ENCODE measurements at regions not wholly inside any gene's neighbourhood (a gene's known extent, or its start where the extent isn't known, plus 50 kb on each side); places are given as distances from the start of the nearest gene placed in this dataset.

DNA sequence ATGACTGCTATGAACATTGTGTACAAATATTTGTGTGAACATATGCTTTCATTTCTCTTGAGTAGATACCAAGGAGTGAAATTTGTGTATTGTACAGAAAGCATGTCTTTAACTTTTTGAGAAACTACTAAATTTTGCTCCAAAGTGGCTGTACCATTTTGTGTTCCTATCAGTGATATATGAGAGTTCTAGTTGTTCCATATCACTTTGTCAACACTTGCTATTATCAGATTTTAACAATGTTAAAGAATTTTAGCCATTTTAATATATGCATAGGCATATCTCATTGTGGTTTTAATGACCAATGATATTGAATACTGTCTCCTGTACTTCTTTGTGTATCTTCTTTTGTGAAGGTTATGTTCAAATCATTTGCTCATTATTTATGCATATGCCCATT is 142.9 kb upstream of the NR3C1 start:
- H2BK120ac ChIP-seq (ENCODE audit: low read depth, low read length, poor library complexity, severe bottlenecking) = no peak overlapping the region
- H2BK15ac ChIP-seq (ENCODE audit: low read depth, low read length) = no peak overlapping the region
- no peaks in the 10 kb centered on the region for H3K4me1 ChIP-seq (ENCODE audit: insufficient read depth, low read length)
- TF ChIP-seq CTCF (conservative IDR thresholded peaks at IDR 0.05) = no peak
- no peaks in the 10 kb centered on the region for H4K20me1 ChIP-seq (ENCODE audit: control insufficient read depth, insufficient read depth, insufficient read length)
- no peaks in the 10 kb centered on the region for H3K9me3 ChIP-seq (ENCODE audit: control insufficient read depth, low read depth, low read length)
- peaks cover 17 to 18% of the 10 kb centered on the region in 2 experiments for H3K4me1 Mint-ChIP-seq
- H3K27me3 ChIP-seq (ENCODE audit: insufficient read depth, low read length) = no peaks in the 10 kb centered on the region
- no peak overlapping the region for H3K27ac ChIP-seq (ENCODE audit: insufficient read length, low read depth, low read length)
- no peaks in the 10 kb centered on the region for H3K79me2 ChIP-seq (ENCODE audit: insufficient read depth, low read length)
- H2BK20ac ChIP-seq (ENCODE audit: low read depth, low read length, poor library complexity, severe bottlenecking) = no peak overlapping the region
- H3K4ac ChIP-seq (ENCODE audit: low read depth, low read length) = no peak overlapping the region
- peaks cover 5 to 6% of the 10 kb centered on the region in 2 experiments; a peak in 3 of 5 replicates for H3K9me3 Mint-ChIP-seq
- no peak overlapping the region for H3K56ac ChIP-seq (ENCODE audit: insufficient read length, low read depth, low read length)
- H3K23me2 ChIP-seq (ENCODE audit: insufficient read length, low read depth, low read length, poor library complexity, severe bottlenecking) = no peaks in the 10 kb centered on the region
- no peak overlapping the region for H2AK5ac ChIP-seq (ENCODE audit: insufficient read length, low read length)
- no peak overlapping the region for H4K91ac ChIP-seq (ENCODE audit: insufficient read length, low read depth, low read length)
- no peaks in the 10 kb centered on the region for H3K27me3 Mint-ChIP-seq (ENCODE audit: low read depth)
- H3K27ac Mint-ChIP-seq = no peak overlapping the region
- no peak overlapping the region for H3K9ac ChIP-seq (ENCODE audit: extremely low read depth, insufficient read length, low read length)
- H2AFZ ChIP-seq (ENCODE audit: low read length) = no peak overlapping the region
- no peak overlapping the region for H3K23ac ChIP-seq (ENCODE audit: insufficient read length, low read depth, low read length)
- H3K4me2 ChIP-seq (ENCODE audit: insufficient read depth, insufficient read length, low read length) = no peak overlapping the region
- no peak overlapping the region for H2BK12ac ChIP-seq (ENCODE audit: insufficient read length, low read depth, low read length)
- no peak overlapping the region for H3K18ac ChIP-seq (ENCODE audit: insufficient read length, low read depth, low read length)
- H3K79me1 ChIP-seq (ENCODE audit: insufficient read depth, low read depth, low read length, poor library complexity, severe bottlenecking) = no peaks in the 10 kb centered on the region
- H3K14ac ChIP-seq (ENCODE audit: insufficient read depth, low read length) = no peak overlapping the region
- H3K4me3 Mint-ChIP-seq = no peak overlapping the region
- no peak for DNase-seq
- peaks cover 0 to 7% (median 2%) of the 10 kb centered on the region in 3 experiments; a peak in 2 of 7 replicates for H3K36me3 Mint-ChIP-seq (ENCODE audit: insufficient read depth in 1 of 3, low read depth in 3 of 3)
- H4K8ac ChIP-seq (replicated peaks; ENCODE audit: insufficient read length, low read depth, low read length) = no peak overlapping the region
- H2BK5ac ChIP-seq (ENCODE audit: insufficient read length, low read length) = no peak overlapping the region
- H4K5ac ChIP-seq (ENCODE audit: insufficient read length, low read depth, low read length) = no peak overlapping the region
- no peak overlapping the region for H3T11ph ChIP-seq (ENCODE audit: low read length)

Measured in H9 (cell line).